Pancreas (tissue), 10 donors: ENCODE measurements at regions not wholly inside any gene's neighbourhood (a gene's known extent, or its start where the extent isn't known, plus 50 kb on each side); places are given as distances from the start of the nearest gene placed in this dataset.

ENCODE experiments used
- ATAC-seq, 4 donors: fragments of 200-7000 bp; cut with Tn5 transposase; one replicate each; pipeline versions ENCODE4 v1.8.0 to v1.9.1; 2020; ENCODE audit warnings: mild to moderate bottlenecking in 4 of 4, moderate library complexity in 4 of 4
- DNase-seq, 6 donors: peaks; one replicate each; pipeline ENCODE4 v3.0.0-alpha.2; 2020
- FAIRE-seq: peaks from 2 replicates; lab custom pipeline; 2012; peaks lifted over from hg19 to GRCh38; lab: Jason Lieb, UNC
- H3K27ac ChIP-seq, 4 donors: fragments of 200-600 bp; sonication (generic); 1 replicate in 3 of 4; 2 replicates in 1 of 4; pipeline versions ENCODE4 v1.5.0 to v1.8.0; 2020
- H3K27me3 ChIP-seq, 4 donors: fragments of 200-600 bp; one replicate each; pipeline ENCODE4 v1.8.0; 2021
- H3K36me3 ChIP-seq, 3 donors: fragments of 200-600 bp; sonication (generic) in 1 of 3; one replicate each; pipeline versions ENCODE4 v1.5.0 to v1.8.0; 2020 to 2021
- H3K4me1 ChIP-seq, 3 donors: fragments of 200-600 bp; one replicate each; pipeline ENCODE4 v1.8.0; 2021
- H3K4me3 ChIP-seq, 4 donors: fragments of 200-600 bp; sonication (generic) in 2 of 4; one replicate each; pipeline versions ENCODE4 v1.5.0 to v1.8.0; 2020 to 2021
- H3K9me3 ChIP-seq, 4 donors: fragments of 200-600 bp; one replicate each; pipeline ENCODE4 v1.8.0; 2021
- WGBS, 2 donors: extraction: QIAGEN DNeasy Blood & Tissue Kit; methylation state at CpG; one replicate each; pipeline ENCODE4 v1.1.7; 2013; 5-methylcytosine and 5-hydroxymethylcytosine counted together
- intact Hi-C, 3 donors: fragments of 100-400 bp; cut with DNase I; formaldehyde crosslinking; loops; one replicate each; pipeline versions ENCODE4 v1.11.1 to v1.14.2; 2022
- TF ChIP-seq, protein P1 (sequence below), 4 donors: fragments of 200-600 bp; sonication (generic) in 3 of 4; IDR thresholded peaks; one replicate each; pipeline versions ENCODE4 v1.5.0 to v1.8.0; 2021; ENCODE audit warnings: antibody characterized with exemption in 4 of 4
- donor health status: healthy with polysubstance abuse.
- donor health status: DM: no; HTN: no; CAD: no; lungs with moderate emphysema.
- donor health status: DM: no; HTN: no; CAD: no.
- donor health status: control.
- donor health status: control.
- donor health status: Bipolar disorder and iron deficiency.
- donor health status: DM: yes; HTN: yes; CAD: no.
- donor health status: DM: no; HTN: no; CAD: no.
- donor health status: DM: no; HTN: no; CAD: no.
- donor health status: DM: yes; HTN: yes; CAD: no.

DNA sequence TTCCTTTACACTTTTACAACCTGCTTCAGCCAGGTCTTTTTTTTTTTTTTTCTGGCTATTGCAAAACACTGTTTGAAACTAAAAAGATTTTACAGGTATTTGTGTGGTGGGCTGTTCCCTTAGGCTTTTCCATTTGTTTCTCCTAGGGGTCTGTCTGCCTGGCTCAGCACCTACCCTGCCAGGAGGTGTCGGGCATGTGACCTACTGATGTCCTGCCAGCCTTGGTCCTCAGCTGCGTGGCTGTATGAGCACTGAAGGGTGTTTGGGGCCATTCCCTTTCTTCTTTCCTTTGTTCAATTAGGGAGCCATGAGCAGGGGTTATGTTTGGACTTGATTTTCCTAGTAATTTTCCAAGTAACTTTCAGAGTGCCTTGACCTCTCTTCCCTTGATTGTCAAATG, 269.2 kb upstream of the SALL1 start:
- DNase-seq (no peak), FAIRE-seq (no peak), ATAC-seq (no peak)
- Histone ChIP-seq H3K4me3 (no peak overlapping the region), H3K9me3 (no peaks in the 10 kb centered on the region), H3K4me1 (no peaks in the 10 kb centered on the region), H3K27me3 (no peaks in the 10 kb centered on the region), H3K36me3 (no peaks in the 10 kb centered on the region), H3K27ac (no peak overlapping the region)
- TF ChIP-seq, protein P1, sequence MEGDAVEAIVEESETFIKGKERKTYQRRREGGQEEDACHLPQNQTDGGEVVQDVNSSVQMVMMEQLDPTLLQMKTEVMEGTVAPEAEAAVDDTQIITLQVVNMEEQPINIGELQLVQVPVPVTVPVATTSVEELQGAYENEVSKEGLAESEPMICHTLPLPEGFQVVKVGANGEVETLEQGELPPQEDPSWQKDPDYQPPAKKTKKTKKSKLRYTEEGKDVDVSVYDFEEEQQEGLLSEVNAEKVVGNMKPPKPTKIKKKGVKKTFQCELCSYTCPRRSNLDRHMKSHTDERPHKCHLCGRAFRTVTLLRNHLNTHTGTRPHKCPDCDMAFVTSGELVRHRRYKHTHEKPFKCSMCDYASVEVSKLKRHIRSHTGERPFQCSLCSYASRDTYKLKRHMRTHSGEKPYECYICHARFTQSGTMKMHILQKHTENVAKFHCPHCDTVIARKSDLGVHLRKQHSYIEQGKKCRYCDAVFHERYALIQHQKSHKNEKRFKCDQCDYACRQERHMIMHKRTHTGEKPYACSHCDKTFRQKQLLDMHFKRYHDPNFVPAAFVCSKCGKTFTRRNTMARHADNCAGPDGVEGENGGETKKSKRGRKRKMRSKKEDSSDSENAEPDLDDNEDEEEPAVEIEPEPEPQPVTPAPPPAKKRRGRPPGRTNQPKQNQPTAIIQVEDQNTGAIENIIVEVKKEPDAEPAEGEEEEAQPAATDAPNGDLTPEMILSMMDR (IDR thresholded peaks at IDR 0.05) = no peak
- intact Hi-C loops = no loop called here
- WGBS, 2 donors = 47 to 50% methylated on average over 2 of the region's 2 CpGs

DNA sequence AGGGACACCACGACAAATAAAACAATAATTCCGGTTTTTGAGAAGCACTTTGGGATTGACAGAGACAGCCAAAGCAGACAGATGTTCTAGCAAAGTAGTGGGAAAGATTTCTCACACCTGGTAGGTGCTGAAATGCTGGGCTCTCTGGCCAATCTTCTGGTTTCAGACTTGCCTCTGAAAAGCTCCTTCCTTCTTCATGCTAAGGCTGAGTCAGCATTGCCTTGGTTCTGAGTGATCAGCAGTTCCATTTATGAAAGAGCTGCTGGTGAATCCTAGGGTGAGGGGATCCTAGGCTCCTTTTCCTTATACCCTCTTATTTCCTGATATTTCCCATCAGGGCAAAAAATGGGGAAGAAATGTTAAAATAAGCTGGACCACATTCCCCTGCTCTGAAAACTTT, 268.7 kb upstream of the SALL1 start:
- 45 to 49% methylated on average over 2 of the region's 2 CpGs for WGBS, 2 donors
- no peaks in the 10 kb centered on the region for H3K36me3 ChIP-seq
- no peaks in the 10 kb centered on the region for H3K27me3 ChIP-seq
- DNase-seq (no peak), FAIRE-seq (no peak), ATAC-seq (peak in 2 of 4 donors; percentile 60 to 78)
- H3K9me3 ChIP-seq = no peaks in the 10 kb centered on the region
- TF ChIP-seq, protein P1 (IDR thresholded peaks at IDR 0.05) = no peak
- H3K4me3 ChIP-seq = no peak overlapping the region
- intact Hi-C loops = no loop called here
- no peaks in the 10 kb centered on the region for H3K4me1 ChIP-seq
- no peak overlapping the region for H3K27ac ChIP-seq

DNA sequence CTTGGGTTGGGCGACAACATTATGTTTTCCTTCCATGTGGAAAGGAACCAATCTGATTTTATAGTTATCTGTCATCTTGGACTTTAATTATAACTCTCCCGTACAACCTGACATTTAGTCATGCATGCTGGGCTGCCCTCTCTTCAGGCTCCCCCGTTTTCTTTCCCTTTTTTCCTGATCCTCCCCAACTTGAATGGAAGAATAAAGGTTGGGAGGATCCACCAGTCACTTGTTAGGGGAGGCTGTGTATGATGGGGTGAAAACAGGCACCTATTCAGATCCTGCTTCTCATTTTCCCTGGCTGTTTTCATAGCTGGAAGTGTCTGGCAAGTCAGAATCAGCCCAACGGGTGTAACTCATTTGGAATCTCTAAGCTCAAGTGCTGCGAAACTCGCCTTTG, 267.2 kb upstream of the SALL1 start:
- H3K9me3 ChIP-seq = no peaks in the 10 kb centered on the region
- no peaks in the 10 kb centered on the region for H3K36me3 ChIP-seq
- ATAC-seq = no peak
- FAIRE-seq = no peak
- no peak for DNase-seq
- no peaks in the 10 kb centered on the region for H3K27me3 ChIP-seq
- no peak overlapping the region for H3K4me3 ChIP-seq
- 70 to 77% methylated on average over 6 of the region's 6 CpGs for WGBS, 2 donors
- TF ChIP-seq, protein P1 (IDR thresholded peaks at IDR 0.05) = no peak
- intact Hi-C loops = no loop called here
- H3K27ac ChIP-seq = no peak overlapping the region
- H3K4me1 ChIP-seq = no peaks in the 10 kb centered on the region

DNA sequence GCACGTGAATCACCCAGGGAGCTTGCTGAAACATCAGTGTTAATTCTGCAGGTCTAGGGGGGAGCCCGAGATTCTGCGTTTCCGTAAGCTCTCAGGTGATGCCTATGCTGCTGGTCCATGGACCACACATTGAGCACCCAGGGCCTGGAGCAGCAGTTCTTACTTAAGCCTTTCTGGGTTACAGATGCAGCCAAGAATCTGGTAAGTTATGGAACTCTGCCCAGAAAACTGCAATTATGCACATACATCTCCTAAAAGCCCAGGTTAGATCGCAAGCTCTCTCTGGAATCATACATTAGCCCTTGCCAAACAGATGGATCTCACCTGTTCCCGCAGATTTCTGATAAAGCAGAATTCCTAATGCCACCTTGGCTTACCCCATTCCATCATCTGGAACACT, 265.9 kb upstream of the SALL1 start:
- no peak for FAIRE-seq
- Histone ChIP-seq H3K4me3 (no peak overlapping the region), H3K27ac (no peak overlapping the region), H3K4me1 (peaks cover 0 to 5% (median 4%) of the 10 kb centered on the region in 3 donors), H3K9me3 (no peaks in the 10 kb centered on the region), H3K27me3 (no peaks in the 10 kb centered on the region), H3K36me3 (no peaks in the 10 kb centered on the region)
- ATAC-seq = no peak
- intact Hi-C loops = no loop called here
- TF ChIP-seq, protein P1 (IDR thresholded peaks at IDR 0.05) = no peak
- DNase-seq = no peak
- 74 to 78% methylated on average over 6 of the region's 6 CpGs for WGBS, 2 donors

DNA sequence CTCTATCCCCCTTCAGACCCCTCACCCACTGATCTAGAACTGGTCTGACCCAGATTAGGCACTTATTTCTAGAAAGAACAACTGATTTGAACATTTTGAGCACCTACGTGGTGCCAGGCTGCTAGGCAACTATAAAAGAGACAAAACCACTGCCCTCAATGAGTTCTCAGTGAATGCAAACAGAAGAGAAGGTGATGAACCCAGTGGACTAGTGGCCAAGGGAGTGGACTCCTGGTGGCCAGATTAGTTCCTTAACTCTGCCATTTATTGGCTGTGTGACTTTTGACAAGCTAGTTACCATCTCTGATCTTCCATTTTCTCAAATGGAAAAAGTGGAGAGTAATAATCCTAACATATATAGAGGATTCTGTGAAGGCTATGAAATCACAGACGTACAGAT, 259.1 kb upstream of the SALL1 start:
- DNase-seq (no peak), FAIRE-seq (no peak), ATAC-seq (no peak)
- Histone ChIP-seq H3K4me1 (peaks cover 30 to 66% (median 36%) of the 10 kb centered on the region in 3 donors), H3K9me3 (no peaks in the 10 kb centered on the region), H3K27me3 (no peaks in the 10 kb centered on the region), H3K36me3 (no peaks in the 10 kb centered on the region), H3K4me3 (no peak overlapping the region), H3K27ac (peak overlapping the region in 2 of 4 donors; percentile 53 to 85)
- intact Hi-C loops = no loop called here
- 82 to 84% methylated on average over 2 of the region's 2 CpGs for WGBS, 2 donors
- TF ChIP-seq, protein P1 (IDR thresholded peaks at IDR 0.05) = no peak
